Mammary epithelial cell (primary cell): ENCODE measurements at regions not wholly inside any gene's neighbourhood (a gene's known extent, or its start where the extent isn't known, plus 50 kb on each side); places are given as distances from the start of the nearest gene placed in this dataset.

ENCODE experiments used
- EZH2 ChIP-seq: IDR thresholded peaks from 2 replicates; pipeline ENCODE4 v1.6.1; 2012; ENCODE audit warnings: low read length, inconsistent platforms, borderline replicate concordance
- TF ChIP-seq, protein P1 (sequence below), 2 donors: IDR thresholded peaks in 1 of 2; conservative IDR thresholded peaks in 1 of 2; 2 replicates each; pipeline ENCODE4 v1.5.1; 2011 to 2012; ENCODE audit warnings: inconsistent platforms in 2 of 2, low read length in 2 of 2, mild to moderate bottlenecking in 2 of 2, control low read depth in 1 of 2, low read depth in 1 of 2; ENCODE audit not compliant: insufficient read depth in 1 of 2; ENCODE audit errors: extremely low read depth in 1 of 2

DNA sequence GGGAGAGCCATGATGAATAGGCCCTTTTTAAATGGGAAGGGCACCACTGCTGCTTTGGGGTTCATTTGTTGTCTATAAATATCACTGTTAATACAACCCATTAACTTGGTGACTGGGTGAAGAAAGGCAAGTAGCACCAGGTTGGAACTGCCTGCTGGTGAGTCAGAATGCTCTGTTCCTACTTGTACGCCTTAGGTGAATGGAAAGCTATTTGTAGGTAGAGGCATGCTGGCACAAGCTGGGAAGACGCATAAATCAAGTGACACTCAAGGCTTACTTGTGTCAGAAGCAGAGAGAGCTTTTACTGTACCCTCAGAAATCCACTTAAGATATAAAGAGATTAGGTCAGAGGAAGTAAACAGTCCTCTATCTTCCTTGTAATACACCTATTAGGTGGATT, 142.5 kb downstream of the TMX1 start:
- TF ChIP-seq, protein P1, sequence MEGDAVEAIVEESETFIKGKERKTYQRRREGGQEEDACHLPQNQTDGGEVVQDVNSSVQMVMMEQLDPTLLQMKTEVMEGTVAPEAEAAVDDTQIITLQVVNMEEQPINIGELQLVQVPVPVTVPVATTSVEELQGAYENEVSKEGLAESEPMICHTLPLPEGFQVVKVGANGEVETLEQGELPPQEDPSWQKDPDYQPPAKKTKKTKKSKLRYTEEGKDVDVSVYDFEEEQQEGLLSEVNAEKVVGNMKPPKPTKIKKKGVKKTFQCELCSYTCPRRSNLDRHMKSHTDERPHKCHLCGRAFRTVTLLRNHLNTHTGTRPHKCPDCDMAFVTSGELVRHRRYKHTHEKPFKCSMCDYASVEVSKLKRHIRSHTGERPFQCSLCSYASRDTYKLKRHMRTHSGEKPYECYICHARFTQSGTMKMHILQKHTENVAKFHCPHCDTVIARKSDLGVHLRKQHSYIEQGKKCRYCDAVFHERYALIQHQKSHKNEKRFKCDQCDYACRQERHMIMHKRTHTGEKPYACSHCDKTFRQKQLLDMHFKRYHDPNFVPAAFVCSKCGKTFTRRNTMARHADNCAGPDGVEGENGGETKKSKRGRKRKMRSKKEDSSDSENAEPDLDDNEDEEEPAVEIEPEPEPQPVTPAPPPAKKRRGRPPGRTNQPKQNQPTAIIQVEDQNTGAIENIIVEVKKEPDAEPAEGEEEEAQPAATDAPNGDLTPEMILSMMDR (conservative IDR thresholded peaks at IDR 0.05 in 1 of 2, IDR thresholded peaks at IDR 0.05 in 1 of 2; ENCODE audit: extremely low read depth in 1 of 2, insufficient read depth in 1 of 2, low read depth in 1 of 2, low read length in 2 of 2): no peak
- TF ChIP-seq EZH2: no peak
